CD14-positive monocyte (primary cell): ENCODE measurements at regions not wholly inside any gene's neighbourhood (a gene's known extent, or its start where the extent isn't known, plus 50 kb on each side); places are given as distances from the start of the nearest gene placed in this dataset.

Experiments used
- DNase-seq, 3 donors: peaks; one replicate each; pipeline ENCODE4 v3.0.0-alpha.2; 2011 to 2022
- H2AFZ ChIP-seq: 2 replicates; pipeline ENCODE4 v1.6.0; 2012; ENCODE audit warnings: mild to moderate bottlenecking, low read depth, low read length, inconsistent platforms; ENCODE audit not compliant: insufficient read depth, poor library complexity, severe bottlenecking
- H3K27ac ChIP-seq, 2 donors: 1 replicate in 1 of 2; 2 replicates in 1 of 2; pipeline ENCODE4 v1.5.1; 2012 to 2013; ENCODE audit warnings: low read length in 2 of 2, control low read depth in 1 of 2, inconsistent platforms in 1 of 2, low read depth in 1 of 2, mild to moderate bottlenecking in 1 of 2
- H3K27me3 ChIP-seq, 2 donors: one replicate each; pipeline versions ENCODE4 v1.6.0 to v1.6.1; 2011 to 2013; ENCODE audit warnings: low read length in 2 of 2; ENCODE audit not compliant: control insufficient read depth in 2 of 2, insufficient read depth in 2 of 2
- H3K36me3 ChIP-seq, 2 donors: replicated peaks in 1 of 2; 1 replicate in 1 of 2; 2 replicates in 1 of 2; pipeline versions ENCODE4 v1.5.1 to v1.6.1; 2012 to 2013; ENCODE audit warnings: low read length in 2 of 2, control low read depth in 1 of 2, inconsistent platforms in 1 of 2, mild to moderate bottlenecking in 1 of 2; ENCODE audit not compliant: insufficient read depth in 2 of 2, control insufficient read depth in 1 of 2
- H3K4me1 ChIP-seq, 2 donors: 1 replicate in 1 of 2; 2 replicates in 1 of 2; pipeline versions ENCODE4 v1.5.1 to v1.6.1; 2012 to 2013; ENCODE audit warnings: low read length in 2 of 2, control low read depth in 1 of 2, inconsistent platforms in 1 of 2, mild to moderate bottlenecking in 1 of 2, moderate library complexity in 1 of 2; ENCODE audit not compliant: insufficient read depth in 2 of 2, control insufficient read depth in 1 of 2
- H3K4me2 ChIP-seq: replicated peaks from 2 replicates; pipeline ENCODE3; 2012; ENCODE audit warnings: low read length, moderate library complexity, mild to moderate bottlenecking; ENCODE audit not compliant: poor library complexity, severe bottlenecking; ENCODE audit errors: extremely low read depth
- H3K4me3 ChIP-seq, 3 experiments: fragments of 200-600 bp in 1 of 3; sonication (generic) in 1 of 3; replicated peaks in 1 of 3; 1 replicate in 2 of 3; 2 replicates in 1 of 3; pipeline ENCODE4 v1.5.1; 2011 to 2013; ENCODE audit warnings: low read length in 3 of 3, mild to moderate bottlenecking in 3 of 3, control low read depth in 2 of 3, low read depth in 2 of 3, inconsistent platforms in 1 of 3, moderate library complexity in 1 of 3
- H3K79me2 ChIP-seq: 2 replicates; pipeline ENCODE4 v1.6.0; 2012; ENCODE audit warnings: mild to moderate bottlenecking, control low read depth, inconsistent platforms, low read length, moderate library complexity; ENCODE audit not compliant: insufficient read depth
- H3K9ac ChIP-seq: 2 replicates; pipeline ENCODE4 v1.6.0; 2017; ENCODE audit warnings: low read length, mild to moderate bottlenecking; ENCODE audit not compliant: insufficient read depth, poor library complexity, severe bottlenecking
- H3K9me3 ChIP-seq, 2 donors: replicated peaks in 1 of 2; 1 replicate in 1 of 2; 2 replicates in 1 of 2; pipeline versions ENCODE4 v1.5.1 to v1.6.1; 2012 to 2013; ENCODE audit warnings: low read length in 2 of 2, control low read depth in 1 of 2; ENCODE audit not compliant: control insufficient read depth in 1 of 2, insufficient read depth in 1 of 2
- H4K20me1 ChIP-seq: 2 replicates; pipeline ENCODE4 v1.6.0; 2012; ENCODE audit warnings: mild to moderate bottlenecking, low read length, control low read depth, moderate library complexity; ENCODE audit not compliant: insufficient read depth
- H3K27ac Mint-ChIP-seq, 7 donors: one replicate each; pipeline ENCODE4 v1.8.0; 2020; ENCODE audit warnings: mild to moderate bottlenecking in 7 of 7, mixed read lengths in 7 of 7, moderate library complexity in 6 of 7, inconsistent platforms in 2 of 7
- H3K27me3 Mint-ChIP-seq, 3 donors: one replicate each; pipeline ENCODE4 v1.8.0; 2021 to 2022; ENCODE audit warnings: low read depth in 3 of 3, mild to moderate bottlenecking in 3 of 3, mixed read lengths in 3 of 3, moderate library complexity in 3 of 3, inconsistent platforms in 1 of 3
- H3K36me3 Mint-ChIP-seq, 2 donors: one replicate each; pipeline ENCODE4 v1.8.0; 2020; ENCODE audit warnings: mixed read lengths in 2 of 2, inconsistent platforms in 1 of 2, mild to moderate bottlenecking in 1 of 2
- H3K4me1 Mint-ChIP-seq: one replicate; pipeline ENCODE4 v1.8.0; 2020; ENCODE audit warnings: mild to moderate bottlenecking, mixed read lengths
- H3K4me3 Mint-ChIP-seq, 2 donors: one replicate each; pipeline ENCODE4 v1.8.0; 2020; ENCODE audit warnings: mild to moderate bottlenecking in 2 of 2, mixed read lengths in 2 of 2, moderate library complexity in 1 of 2
- H3K9me3 Mint-ChIP-seq, 7 donors: one replicate each; pipeline ENCODE4 v1.8.0; 2020 to 2022; ENCODE audit warnings: mixed read lengths in 7 of 7, mild to moderate bottlenecking in 6 of 7, moderate library complexity in 6 of 7, inconsistent platforms in 2 of 7
- WGBS: methylation state at CpG from one replicate; pipeline ENCODE4 v1.1.5; 2013; ENCODE audit warnings: missing lambda C conversion rate; ENCODE audit not compliant: insufficient coverage; 5-methylcytosine and 5-hydroxymethylcytosine counted together
- intact Hi-C, 2 donors: fragments of 100-400 bp; cut with micrococcal nuclease; formaldehyde crosslinking; loops; one replicate each; pipeline versions ENCODE4 v1.15.0 to v1.15.1; 2023
- TF ChIP-seq, protein P1 (sequence below): fragments of 200-600 bp; IDR thresholded peaks from one replicate; pipeline ENCODE4 v1.8.0; 2022; ENCODE audit warnings: antibody characterized with exemption, mild to moderate bottlenecking

DNA sequence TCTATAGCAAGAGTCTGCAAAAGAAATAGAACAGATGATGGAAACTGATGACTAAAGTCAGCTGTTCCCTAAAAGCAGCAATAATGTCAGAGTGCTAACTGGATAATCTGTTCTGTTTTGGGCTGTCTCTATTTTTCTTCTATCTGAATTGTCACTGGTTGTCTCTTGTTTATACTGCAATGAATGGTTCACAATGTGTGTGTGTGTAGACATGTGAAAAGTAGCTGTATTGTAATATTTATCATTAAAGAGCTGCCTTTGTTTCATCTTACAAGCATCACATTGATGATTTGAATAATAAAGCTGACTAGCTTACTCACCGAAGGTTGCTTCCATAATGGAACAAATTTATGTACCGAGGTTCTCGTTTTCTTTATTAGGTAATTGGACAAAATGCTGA, 456.0 kb upstream of the ZEB2 start:
- no peak overlapping the region for H3K9ac ChIP-seq
- Mint-ChIP-seq H3K4me1 (no peaks in the 10 kb centered on the region), H3K27ac (no peak overlapping the region), H3K9me3 (peaks cover 7 to 17% (median 11%) of the 10 kb centered on the region in 7 donors), H3K36me3 (peaks cover 0 to 2% of the 10 kb centered on the region in 2 donors), H3K4me3 (no peak overlapping the region), H3K27me3 (peaks cover 0 to 2% (median 0%) of the 10 kb centered on the region in 3 donors)
- no peaks in the 10 kb centered on the region for H3K27me3 ChIP-seq
- no peak overlapping the region for H3K27ac ChIP-seq
- no peaks in the 10 kb centered on the region for H3K36me3 ChIP-seq
- intact Hi-C loops = no loop called here
- no peaks in the 10 kb centered on the region for H4K20me1 ChIP-seq
- no peak overlapping the region for H2AFZ ChIP-seq
- no peak overlapping the region for H3K4me3 ChIP-seq
- H3K9me3 ChIP-seq = peaks cover 4 to 9% of the 10 kb centered on the region in 2 donors
- WGBS = no CpG with 5 or more reads among the region's 3 CpGs
- no peaks in the 10 kb centered on the region for H3K79me2 ChIP-seq
- no peaks in the 10 kb centered on the region for H3K4me1 ChIP-seq
- TF ChIP-seq, protein P1, sequence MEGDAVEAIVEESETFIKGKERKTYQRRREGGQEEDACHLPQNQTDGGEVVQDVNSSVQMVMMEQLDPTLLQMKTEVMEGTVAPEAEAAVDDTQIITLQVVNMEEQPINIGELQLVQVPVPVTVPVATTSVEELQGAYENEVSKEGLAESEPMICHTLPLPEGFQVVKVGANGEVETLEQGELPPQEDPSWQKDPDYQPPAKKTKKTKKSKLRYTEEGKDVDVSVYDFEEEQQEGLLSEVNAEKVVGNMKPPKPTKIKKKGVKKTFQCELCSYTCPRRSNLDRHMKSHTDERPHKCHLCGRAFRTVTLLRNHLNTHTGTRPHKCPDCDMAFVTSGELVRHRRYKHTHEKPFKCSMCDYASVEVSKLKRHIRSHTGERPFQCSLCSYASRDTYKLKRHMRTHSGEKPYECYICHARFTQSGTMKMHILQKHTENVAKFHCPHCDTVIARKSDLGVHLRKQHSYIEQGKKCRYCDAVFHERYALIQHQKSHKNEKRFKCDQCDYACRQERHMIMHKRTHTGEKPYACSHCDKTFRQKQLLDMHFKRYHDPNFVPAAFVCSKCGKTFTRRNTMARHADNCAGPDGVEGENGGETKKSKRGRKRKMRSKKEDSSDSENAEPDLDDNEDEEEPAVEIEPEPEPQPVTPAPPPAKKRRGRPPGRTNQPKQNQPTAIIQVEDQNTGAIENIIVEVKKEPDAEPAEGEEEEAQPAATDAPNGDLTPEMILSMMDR = no peak
- no peak for DNase-seq
- H3K4me2 ChIP-seq = no peak overlapping the region

- Histone ChIP-seq H3K36me3 (no peaks in the 10 kb centered on the region), H4K20me1 (no peaks in the 10 kb centered on the region), H3K9me3 (peaks cover 15 to 29% of the 10 kb centered on the region in 2 donors), H3K4me3 (no peak overlapping the region), H2AFZ (no peak overlapping the region), H3K4me1 (no peaks in the 10 kb centered on the region), H3K9ac (no peak overlapping the region), H3K4me2 (no peak overlapping the region), H3K27me3 (no peaks in the 10 kb centered on the region), H3K79me2 (no peaks in the 10 kb centered on the region), H3K27ac (no peak overlapping the region)
- Mint-ChIP-seq H3K9me3 (peaks cover 15 to 41% (median 33%) of the 10 kb centered on the region in 7 donors), H3K36me3 (peaks cover 0 to 2% of the 10 kb centered on the region in 2 donors), H3K4me3 (no peak overlapping the region), H3K27me3 (peaks cover 0 to 2% (median 0%) of the 10 kb centered on the region in 3 donors), H3K27ac (no peak overlapping the region), H3K4me1 (no peaks in the 10 kb centered on the region)
- intact Hi-C loops = no loop called here
- TF ChIP-seq, protein P1 = no peak
- DNase-seq = no peak
- 100% methylated on average over 2 of the region's 3 CpGs for WGBS
Observed at GRCh38 chr2:144972676-144973075, 452.8 kb upstream of the ZEB2 start.
